K562 (cell line): ENCODE measurements at regions not wholly inside any gene's neighbourhood (a gene's known extent, or its start where the extent isn't known, plus 50 kb on each side); places are given as distances from the start of the nearest gene placed in this dataset.

ENCODE experiments used
- ATAC-seq: fragments of 200-7000 bp; cut with Tn5 transposase; 3 replicates; pipeline ENCODE4 v1.9.1; 2020; ENCODE audit warnings: moderate library complexity
- BruUV-seq: library from RNA; stranded (reverse); fragments of 400-500 nt; replicated peaks from 2 replicates; lab custom pipeline; 2021; lab: Mats Ljungman, UMichigan
- CTCF ChIA-PET: fragments of 300-600 bp; formaldehyde crosslinking; extraction: SDS; loops from one replicate; lab custom pipeline; 2021; ENCODE audit warnings: low intra/inter-chr PET ratio; lab: Yijun Ruan, JAX
- POLR2A ChIA-PET: fragments of 300-600, 350-650 bp; sonication (Branson Sonifier 250); formaldehyde crosslinking; extraction: SDS; loops from one replicate; lab custom pipeline; 2021; ENCODE audit warnings: antibody characterized with exemption, inconsistent platforms; lab: Yijun Ruan, JAX
- DNase-seq, 4 experiments: peaks; one replicate each; pipeline versions ENCODE4 v3.0.0 to v3.0.0-alpha.2; 2011 to 2018; ENCODE audit warnings: low spot score in 3 of 4, mixed read lengths in 3 of 4; ENCODE audit errors: extremely low read depth in 1 of 4
- FAIRE-seq: peaks from 2 replicates; lab custom pipeline; 2011; peaks lifted over from hg19 to GRCh38; lab: Jason Lieb, UNC
- H2AFZ ChIP-seq: 2 replicates; pipeline ENCODE4 v1.6.0; 2011; ENCODE audit warnings: low read depth, low read length, control low read depth, inconsistent platforms
- H3K27ac ChIP-seq: fragments of 200-600 bp; 3 replicates; pipeline ENCODE4 v1.8.0; 2011; ENCODE audit warnings: low read depth, mild to moderate bottlenecking, control low read depth, inconsistent platforms, low read length, moderate library complexity, mixed read lengths; ENCODE audit errors: extremely low read depth
- H3K27me3 ChIP-seq, 2 experiments: fragments of 300-600 bp in 1 of 2; 2 replicates in 1 of 2; 3 replicates in 1 of 2; pipeline versions ENCODE4 v1.6.0 to v1.8.0; 2011; ENCODE audit warnings: inconsistent platforms in 2 of 2, low read length in 2 of 2, mild to moderate bottlenecking in 1 of 2, mixed read lengths in 1 of 2, moderate library complexity in 1 of 2; ENCODE audit not compliant: control insufficient read depth in 2 of 2, insufficient read depth in 2 of 2
- H3K36me3 ChIP-seq: fragments of 300-600 bp; 3 replicates; pipeline ENCODE4 v1.8.0; 2011; ENCODE audit warnings: mild to moderate bottlenecking, low read length, inconsistent platforms; ENCODE audit not compliant: control insufficient read depth, insufficient read depth
- H3K4me1 ChIP-seq, 2 experiments: fragments of 200-600 bp in 1 of 2; replicated peaks in 1 of 2; 2 replicates in 1 of 2; 3 replicates in 1 of 2; pipeline versions ENCODE4 v1.5.1 to v1.8.0; 2011; ENCODE audit warnings: inconsistent platforms in 2 of 2, low read length in 2 of 2, mild to moderate bottlenecking in 1 of 2, mixed read lengths in 1 of 2, moderate library complexity in 1 of 2; ENCODE audit not compliant: control insufficient read depth in 2 of 2, insufficient read depth in 2 of 2
- H3K4me2 ChIP-seq: 2 replicates; pipeline ENCODE4 v1.6.1; 2011; ENCODE audit warnings: low read length, control low read depth, inconsistent platforms, mixed read lengths; ENCODE audit not compliant: insufficient read depth
- H3K4me3 ChIP-seq: fragments of 200-600 bp; sonication (generic), shearing (Covaris generic); 2 replicates; pipeline ENCODE4 v1.5.1; 2016; ENCODE audit warnings: control low read depth, inconsistent platforms
- H3K79me2 ChIP-seq: fragments of 200-600 bp; 3 replicates; pipeline ENCODE4 v1.8.0; 2011; ENCODE audit warnings: low read length, inconsistent platforms; ENCODE audit not compliant: control insufficient read depth, insufficient read depth
- H3K9ac ChIP-seq, 2 experiments: 2 replicates each; pipeline versions ENCODE4 v1.6.0 to v1.6.1; 2011; ENCODE audit warnings: low read depth in 2 of 2, low read length in 2 of 2, control low read depth in 1 of 2, inconsistent platforms in 1 of 2, mild to moderate bottlenecking in 1 of 2, mixed read lengths in 1 of 2; ENCODE audit not compliant: insufficient read depth in 1 of 2
- H3K9me1 ChIP-seq: one replicate; pipeline ENCODE4 v1.6.0; 2011; ENCODE audit warnings: inconsistent platforms, mild to moderate bottlenecking, low read length, moderate library complexity; ENCODE audit not compliant: control insufficient read depth, insufficient read depth
- H3K9me3 ChIP-seq: replicated peaks from 2 replicates; pipeline ENCODE4 v1.5.1; 2011; ENCODE audit warnings: low read depth, low read length, inconsistent platforms; ENCODE audit not compliant: control insufficient read depth, insufficient read depth
- H4K20me1 ChIP-seq: replicated peaks from 2 replicates; pipeline ENCODE4 v1.6.1; 2011; ENCODE audit warnings: low read length, inconsistent platforms, mixed read lengths; ENCODE audit not compliant: control insufficient read depth, insufficient read depth
- CBFB ChIP-seq: sonication (generic); formaldehyde crosslinking; IDR thresholded peaks from 2 replicates; pipeline ENCODE4 v1.4.0; 2020; ENCODE audit warnings: mild to moderate bottlenecking, missing genetic modification reagents
- CCNT2 ChIP-seq: IDR thresholded peaks from 2 replicates; pipeline ENCODE4 v1.6.1; 2011; ENCODE audit warnings: borderline replicate concordance, low read depth, mild to moderate bottlenecking, moderate library complexity, mixed read lengths, low read length; ENCODE audit not compliant: insufficient read length; ENCODE audit errors: extremely low read depth
- CEBPG ChIP-seq, 3 experiments: fragments of 200-800 bp in 1 of 3; sonication (Bioruptor generic) in 1 of 3; sonication (generic) in 1 of 3; formaldehyde crosslinking in 1 of 3; IDR thresholded peaks in 2 of 3; conservative IDR thresholded peaks in 1 of 3; 2 replicates each; pipeline versions ENCODE4 v1.6.1 to v1.8.0; 2016 to 2022; ENCODE audit warnings: missing compliant biosample characterization in 2 of 3, missing genetic modification characterization in 2 of 3, mild to moderate bottlenecking in 1 of 3, missing genetic modification reagents in 1 of 3
- ETS2 ChIP-seq: IDR thresholded peaks from 2 replicates; pipeline ENCODE4 v1.6.1; 2016; ENCODE audit warnings: borderline replicate concordance, missing genetic modification characterization, mild to moderate bottlenecking, moderate library complexity, missing compliant biosample characterization; ENCODE audit not compliant: poor library complexity, severe bottlenecking
- HDAC6 ChIP-seq: IDR thresholded peaks from 2 replicates; pipeline ENCODE4 v1.6.1; 2012; ENCODE audit warnings: low read depth, mild to moderate bottlenecking, control low read depth, inconsistent platforms, low read length, moderate library complexity
- HIVEP1 ChIP-seq: fragments of 250-450 bp; sonication (Bioruptor Pico); IDR thresholded peaks from 2 replicates; pipeline ENCODE4 v1.4.0; 2020; ENCODE audit warnings: mild to moderate bottlenecking
- MECOM ChIP-seq: fragments of 250-450 bp; sonication (Bioruptor Pico); IDR thresholded peaks from 2 replicates; pipeline ENCODE4 v1.8.0; 2022; ENCODE audit warnings: inconsistent platforms
- RAD21 ChIP-seq, 2 experiments: fragments of 250-450 bp in 1 of 2; fragments of 450-650 bp in 1 of 2; sonication (Bioruptor Pico) in 1 of 2; formaldehyde crosslinking in 1 of 2; IDR thresholded peaks in 1 of 2; conservative IDR thresholded peaks in 1 of 2; 2 replicates each; pipeline versions ENCODE4 v1.4.0 to v1.8.0; 2020 to 2022; ENCODE audit warnings: mild to moderate bottlenecking in 2 of 2, moderate library complexity in 1 of 2
- YY1 ChIP-seq, 3 experiments: IDR thresholded peaks; 2 replicates each; pipeline ENCODE4 v1.6.1; 2011; ENCODE audit warnings: low read length in 2 of 3, mild to moderate bottlenecking in 2 of 3, moderate library complexity in 2 of 3, borderline replicate concordance in 1 of 3, control low read depth in 1 of 3, low read depth in 1 of 3; ENCODE audit not compliant: insufficient read depth in 3 of 3, insufficient replicate concordance in 2 of 3, control insufficient read depth in 1 of 3, insufficient read length in 1 of 3; ENCODE audit errors: extremely low read depth in 1 of 3
- ZEB2 ChIP-seq: fragments of 450-650 bp; IDR thresholded peaks from 2 replicates; pipeline ENCODE4 v1.6.1; 2016
- ZNF121 ChIP-seq: sonication (generic); formaldehyde crosslinking; conservative IDR thresholded peaks from 2 replicates; pipeline ENCODE4 v1.8.0; 2022; ENCODE audit warnings: missing genetic modification reagents
- ZNF197 ChIP-seq: fragments of 200-800 bp; sonication (Bioruptor generic); IDR thresholded peaks from 2 replicates; pipeline ENCODE4 v1.6.1; 2016; ENCODE audit warnings: low read depth, missing genetic modification characterization, missing compliant biosample characterization
- ZNF224 ChIP-seq: sonication (generic); formaldehyde crosslinking; IDR thresholded peaks from 2 replicates; pipeline ENCODE4 v1.8.0; 2022; ENCODE audit warnings: mild to moderate bottlenecking, missing genetic modification reagents
- ZNF324 ChIP-seq: fragments of 250-450 bp; sonication (Bioruptor Pico); IDR thresholded peaks from 2 replicates; pipeline ENCODE4 v1.4.0; 2020; ENCODE audit warnings: mild to moderate bottlenecking
- ZNF830 ChIP-seq: fragments of 250-450 bp; sonication (Bioruptor Pico); IDR thresholded peaks from 2 replicates; pipeline ENCODE4 v1.5.0; 2021; ENCODE audit warnings: mild to moderate bottlenecking
- WGBS: fragments of 100-300 bp; shearing (Covaris generic); methylation state at CpG from one replicate; pipeline ENCODE4 v1.1.6; 2016; ENCODE audit warnings: low coverage, mixed read lengths; ENCODE audit not compliant: insufficient coverage; ENCODE audit errors: missing lambda C conversion rate; 5-methylcytosine and 5-hydroxymethylcytosine counted together
- in situ Hi-C: fragments of 300-500 bp; cut with MboI; formaldehyde crosslinking; loops from 4 replicates; pipeline ENCODE4 v1.15.0; 2018; ENCODE audit warnings: inconsistent platforms, mixed read lengths
- intact Hi-C: fragments of 100-400 bp; cut with micrococcal nuclease; formaldehyde crosslinking; loops from 2 replicates; pipeline ENCODE4 v1.14.2; 2022
- TF ChIP-seq, protein P1 (sequence below), 3 experiments: IDR thresholded peaks in 2 of 3; conservative IDR thresholded peaks in 1 of 3; 2 replicates each; pipeline ENCODE4 v1.5.1; 2011 to 2012; ENCODE audit warnings: low read length in 3 of 3, mild to moderate bottlenecking in 3 of 3, control low read depth in 2 of 3, improper control_type of control experiment in 1 of 3, inconsistent platforms in 1 of 3, low read depth in 1 of 3, mixed read lengths in 1 of 3, moderate library complexity in 1 of 3; ENCODE audit not compliant: insufficient read depth in 2 of 3
- TF ChIP-seq, protein P2 (sequence below): fragments of 450-650 bp; IDR thresholded peaks from 2 replicates; pipeline ENCODE4 v1.6.1; 2016; ENCODE audit warnings: antibody characterized with exemption

DNA sequence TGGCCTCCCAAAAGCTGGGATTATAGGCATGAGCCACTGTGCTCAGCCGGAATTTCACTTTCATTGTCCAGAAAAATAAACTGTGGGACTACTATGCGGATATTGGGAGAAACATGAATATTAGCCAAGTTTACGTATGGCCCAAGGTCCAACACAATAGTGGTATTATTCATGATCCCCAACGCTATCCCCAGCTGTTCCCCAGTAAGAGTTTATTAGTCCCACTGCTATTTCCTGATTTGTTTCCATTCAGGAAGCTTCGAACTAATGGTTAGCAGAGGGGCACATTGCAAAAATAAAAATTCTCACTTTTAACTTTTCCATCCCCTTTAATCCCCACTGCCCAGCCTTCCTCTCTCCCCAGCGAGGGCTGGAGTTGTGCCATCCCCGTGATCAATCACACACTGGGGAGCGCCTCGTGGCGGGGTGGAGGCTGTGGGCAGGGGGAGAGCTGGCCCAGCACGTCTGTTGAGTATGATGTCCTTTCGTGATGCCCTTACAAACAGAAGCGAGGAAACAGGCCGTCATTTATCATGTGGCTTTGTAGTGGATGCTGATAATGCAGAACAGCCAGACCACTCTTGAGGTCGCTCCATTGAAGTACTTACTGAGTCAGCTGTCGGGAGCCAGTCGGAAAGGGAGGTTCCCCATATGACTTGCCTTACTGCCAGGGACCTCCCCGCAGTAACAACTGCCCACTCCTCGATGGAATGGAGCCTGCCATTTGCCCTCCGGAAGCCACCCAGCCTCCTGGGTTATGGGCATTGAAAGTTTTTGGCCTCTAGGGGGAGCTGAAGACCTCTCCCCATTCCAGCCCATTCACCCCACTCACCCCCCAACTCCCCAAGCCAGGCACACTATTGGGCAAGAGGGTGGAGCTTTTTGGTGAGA, 117.0 kb downstream of the KDR start:
- in situ Hi-C loops: loop anchor here (10.0 kb wide), 1 partner anchor 726 kb away; no protein-coding TSS in a partner anchor
- intact Hi-C loops: loop anchor here (5.0 kb wide), 1 partner anchor 314 kb away; no protein-coding TSS in a partner anchor
- FAIRE-seq (no peak), ATAC-seq (peak; percentile 94), DNase-seq (peak; percentile 26 to 68 (median 67))
- CTCF ChIA-PET: no interaction called here
- no peaks in the 10 kb centered on the region for H3K79me2 ChIP-seq
- H3K9me3 ChIP-seq: no peaks in the 10 kb centered on the region
- no peaks in the 10 kb centered on the region for H3K9me1 ChIP-seq
- 0 out of 2 replicates have a peak overlapping the region, but pooled peaks have one; percentile 20 for H2AFZ ChIP-seq
- H3K27ac ChIP-seq: no peak overlapping the region
- H3K27me3 ChIP-seq: no peaks in the 10 kb centered on the region
- no peak overlapping the region for H3K4me3 ChIP-seq
- H3K4me1 ChIP-seq: no peaks in the 10 kb centered on the region
- no peaks in the 10 kb centered on the region for H4K20me1 ChIP-seq
- H3K4me2 ChIP-seq: no peak overlapping the region; the same call in 1 of the 2 replicates
- no peak overlapping the region for H3K9ac ChIP-seq
- POLR2A ChIA-PET: no interaction called here
- 2% methylated on average over 19 of the region's 20 CpGs for WGBS
- BruUV-seq: no TSS peak
- H3K36me3 ChIP-seq: no peaks in the 10 kb centered on the region
- peak; percentile 30 to 49; a peak in 3 of 4 replicates for TF ChIP-seq RAD21 (CRISPR knock-in tag; conservative IDR thresholded peaks at IDR 0.05 in 1 of 2, IDR thresholded peaks at IDR 0.05 in 1 of 2)
- no peak for TF ChIP-seq ZNF830 (CRISPR knock-in tag)
- TF ChIP-seq ETS2: no peak
- TF ChIP-seq, protein P1, sequence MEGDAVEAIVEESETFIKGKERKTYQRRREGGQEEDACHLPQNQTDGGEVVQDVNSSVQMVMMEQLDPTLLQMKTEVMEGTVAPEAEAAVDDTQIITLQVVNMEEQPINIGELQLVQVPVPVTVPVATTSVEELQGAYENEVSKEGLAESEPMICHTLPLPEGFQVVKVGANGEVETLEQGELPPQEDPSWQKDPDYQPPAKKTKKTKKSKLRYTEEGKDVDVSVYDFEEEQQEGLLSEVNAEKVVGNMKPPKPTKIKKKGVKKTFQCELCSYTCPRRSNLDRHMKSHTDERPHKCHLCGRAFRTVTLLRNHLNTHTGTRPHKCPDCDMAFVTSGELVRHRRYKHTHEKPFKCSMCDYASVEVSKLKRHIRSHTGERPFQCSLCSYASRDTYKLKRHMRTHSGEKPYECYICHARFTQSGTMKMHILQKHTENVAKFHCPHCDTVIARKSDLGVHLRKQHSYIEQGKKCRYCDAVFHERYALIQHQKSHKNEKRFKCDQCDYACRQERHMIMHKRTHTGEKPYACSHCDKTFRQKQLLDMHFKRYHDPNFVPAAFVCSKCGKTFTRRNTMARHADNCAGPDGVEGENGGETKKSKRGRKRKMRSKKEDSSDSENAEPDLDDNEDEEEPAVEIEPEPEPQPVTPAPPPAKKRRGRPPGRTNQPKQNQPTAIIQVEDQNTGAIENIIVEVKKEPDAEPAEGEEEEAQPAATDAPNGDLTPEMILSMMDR (IDR thresholded peaks at IDR 0.05 in 2 of 3, conservative IDR thresholded peaks at IDR 0.05 in 1 of 3; ENCODE audit: insufficient read depth in 2 of 3, low read depth in 1 of 3, low read length in 3 of 3): peak; percentile 58 to 71 (median 63)
- TF ChIP-seq, protein P2, sequence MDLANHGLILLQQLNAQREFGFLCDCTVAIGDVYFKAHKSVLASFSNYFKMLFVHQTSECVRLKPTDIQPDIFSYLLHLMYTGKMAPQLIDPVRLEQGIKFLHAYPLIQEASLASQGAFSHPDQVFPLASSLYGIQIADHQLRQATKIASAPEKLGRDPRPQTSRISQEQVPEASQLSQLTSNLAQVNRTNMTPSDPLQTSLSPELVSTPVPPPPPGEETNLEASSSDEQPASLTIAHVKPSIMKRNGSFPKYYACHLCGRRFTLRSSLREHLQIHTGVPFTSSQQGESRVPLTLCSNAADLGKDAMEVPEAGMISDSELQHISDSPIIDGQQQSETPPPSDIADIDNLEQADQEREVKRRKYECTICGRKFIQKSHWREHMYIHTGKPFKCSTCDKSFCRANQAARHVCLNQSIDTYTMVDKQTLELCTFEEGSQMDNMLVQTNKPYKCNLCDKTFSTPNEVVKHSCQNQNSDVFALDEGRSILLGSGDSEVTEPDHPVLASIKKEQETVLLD: no peak
- TF ChIP-seq CCNT2: no peak
- no peak for TF ChIP-seq ZEB2
- no peak for TF ChIP-seq HDAC6
- TF ChIP-seq ZNF121 (CRISPR knock-in tag): no peak
- no peak for TF ChIP-seq ZNF197 (CRISPR knock-in tag)
- TF ChIP-seq HIVEP1 (CRISPR knock-in tag): no peak
- TF ChIP-seq ZNF324 (CRISPR knock-in tag): no peak
- TF ChIP-seq MECOM (CRISPR knock-in tag): no peak
- TF ChIP-seq CBFB (CRISPR knock-in tag): no peak
- no peak for TF ChIP-seq ZNF224 (CRISPR knock-in tag)
- TF ChIP-seq YY1 (IDR thresholded peaks at IDR 0.05; ENCODE audit: borderline replicate concordance in 1 of 3, control insufficient read depth in 1 of 3, extremely low read depth in 1 of 3, insufficient read depth in 3 of 3, insufficient read length in 1 of 3, insufficient replicate concordance in 2 of 3, low read depth in 1 of 3, low read length in 2 of 3): no peak
- no peak for TF ChIP-seq CEBPG (CRISPR knock-in tag; IDR thresholded peaks at IDR 0.05)
- TF ChIP-seq CEBPG (tag; conservative IDR thresholded peaks at IDR 0.05 in 1 of 2, IDR thresholded peaks at IDR 0.05 in 1 of 2): 0 out of 4 replicates have a peak, but pooled peaks of 1 of the 2 experiments have one; percentile 49
